A673 (cell line): ENCODE measurements at regions not wholly inside any gene's neighbourhood (a gene's known extent, or its start where the extent isn't known, plus 50 kb on each side); places are given as distances from the start of the nearest gene placed in this dataset.

Source experiments
- BruUV-seq: library from RNA; stranded (reverse); fragments of 400-500 nt; replicated peaks from 2 replicates; lab custom pipeline; 2021; lab: Mats Ljungman, UMichigan
- CTCF ChIA-PET: fragments of 300-600 bp; sonication (Branson Sonifier 250); formaldehyde crosslinking; loops from one replicate; lab custom pipeline; 2022; ENCODE audit warnings: antibody characterized with exemption; lab: Charles Lee
- POLR2A ChIA-PET: fragments of 300-600 bp; sonication (Branson Sonifier 250); formaldehyde crosslinking; loops from one replicate; lab custom pipeline; 2022; ENCODE audit warnings: antibody characterized with exemption; ENCODE audit not compliant: low non-redundant PET; lab: Charles Lee
- DNase-seq: peaks from one replicate; pipeline ENCODE4 v3.0.0-alpha.2; 2015; ENCODE audit warnings: low spot score
- H3K27ac ChIP-seq: fragments of 200-600 bp; sonication (generic); 2 replicates; pipeline ENCODE4 v1.5.1; 2016; ENCODE audit warnings: mixed run types, low read depth, mild to moderate bottlenecking, mixed read lengths, antibody characterized with exemption, low read length; ENCODE audit not compliant: poor library complexity, severe bottlenecking
- H3K27me3 ChIP-seq: fragments of 200-600 bp; sonication (generic); replicated peaks from 2 replicates; pipeline ENCODE4 v1.6.1; 2017; ENCODE audit warnings: mixed run types, low read depth, mild to moderate bottlenecking, mixed read lengths, antibody characterized with exemption, low read length; ENCODE audit not compliant: insufficient read depth, poor library complexity
- H3K36me3 ChIP-seq: fragments of 200-600 bp; sonication (generic); 2 replicates; pipeline ENCODE4 v1.6.1; 2016; ENCODE audit warnings: mixed run types, mild to moderate bottlenecking, mixed read lengths, antibody characterized with exemption, low read length; ENCODE audit not compliant: insufficient read depth, poor library complexity, severe bottlenecking
- H3K4me1 ChIP-seq: fragments of 200-600 bp; sonication (generic); 2 replicates; pipeline ENCODE4 v1.6.1; 2017; ENCODE audit warnings: mixed run types, mild to moderate bottlenecking, mixed read lengths, antibody characterized with exemption, low read length; ENCODE audit not compliant: insufficient read depth, poor library complexity, severe bottlenecking
- H3K4me3 ChIP-seq: fragments of 200-600 bp; sonication (generic); 2 replicates; pipeline ENCODE4 v1.5.1; 2016; ENCODE audit warnings: low read depth, mixed run types, mild to moderate bottlenecking, mixed read lengths, low read length; ENCODE audit not compliant: poor library complexity, severe bottlenecking
- H3K9me3 ChIP-seq: fragments of 200-600 bp; sonication (generic); 2 replicates; pipeline ENCODE4 v1.6.1; 2016; ENCODE audit warnings: mixed run types, low read depth, mild to moderate bottlenecking, mixed read lengths, antibody characterized with exemption, low read length; ENCODE audit not compliant: poor library complexity, severe bottlenecking
- CTCF ChIP-seq: fragments of 300-800, 200-600 bp; sonication (generic); conservative IDR thresholded peaks from 2 replicates; pipeline ENCODE4 v1.5.1; 2017; ENCODE audit warnings: low read depth, mild to moderate bottlenecking, antibody characterized with exemption, low read length, moderate library complexity, mixed read lengths
- EZH2 ChIP-seq: fragments of 200-600 bp; sonication (generic); IDR thresholded peaks from 2 replicates; pipeline ENCODE4 v1.6.1; 2017; ENCODE audit warnings: borderline replicate concordance, low read depth, mild to moderate bottlenecking, mixed read lengths, antibody characterized with exemption, low read length; ENCODE audit not compliant: poor library complexity, severe bottlenecking
- intact Hi-C: fragments of 100-400 bp; cut with micrococcal nuclease; formaldehyde crosslinking; loops from one replicate; pipeline ENCODE4 v1.10.0; 2022; ENCODE audit not compliant: unreplicated experiment

GRCh38 chr14:94903883-94904282, 134.0 kb upstream of the GSC start:
- no peaks in the 10 kb centered on the region for H3K4me1 ChIP-seq
- no peak overlapping the region for H3K27ac ChIP-seq
- ChIA-PET CTCF (no interaction called here), POLR2A (no interaction called here)
- no peak overlapping the region for H3K4me3 ChIP-seq
- no TSS peak for BruUV-seq
- TF ChIP-seq EZH2, result no peak
- no peak for TF ChIP-seq CTCF
- intact Hi-C loops, result no loop called here
- no peaks in the 10 kb centered on the region for H3K9me3 ChIP-seq
- H3K36me3 ChIP-seq, result no peaks in the 10 kb centered on the region
- DNase-seq, result no peak
- no peaks in the 10 kb centered on the region for H3K27me3 ChIP-seq

DNA sequence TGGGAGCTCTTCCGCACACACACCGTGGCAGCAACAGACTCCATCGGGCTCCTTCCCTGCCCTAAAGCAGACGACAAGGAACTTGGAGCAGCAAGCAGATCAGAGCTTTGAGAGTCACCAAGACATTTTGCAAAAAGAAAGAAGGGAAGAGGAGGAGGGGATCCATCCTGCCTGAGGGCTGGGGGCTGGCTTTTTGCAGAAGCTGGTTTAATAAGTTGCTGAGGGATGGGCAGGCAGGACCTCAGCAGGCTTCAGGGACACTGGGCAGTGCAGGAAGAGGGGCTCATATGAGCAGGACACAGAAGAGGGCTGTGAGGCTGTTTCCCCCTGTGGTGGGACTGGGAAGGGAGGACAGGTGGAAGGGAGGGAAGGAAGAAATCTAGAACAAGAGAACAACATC, 133.4 kb upstream of the GSC start:
- H3K27ac ChIP-seq, result no peak overlapping the region
- BruUV-seq, result no TSS peak
- no peak for TF ChIP-seq CTCF
- no peak for TF ChIP-seq EZH2
- H3K9me3 ChIP-seq, result no peaks in the 10 kb centered on the region
- CTCF ChIA-PET, result no interaction called here
- no peak overlapping the region for H3K4me3 ChIP-seq
- no peaks in the 10 kb centered on the region for H3K4me1 ChIP-seq
- POLR2A ChIA-PET, result no interaction called here
- intact Hi-C loops, result no loop called here
- no peaks in the 10 kb centered on the region for H3K27me3 ChIP-seq
- no peaks in the 10 kb centered on the region for H3K36me3 ChIP-seq
- DNase-seq, result no peak

- H3K27ac ChIP-seq, result no peak overlapping the region
- intact Hi-C loops, result no loop called here
- H3K36me3 ChIP-seq, result no peaks in the 10 kb centered on the region
- no peak overlapping the region for H3K4me3 ChIP-seq
- no TSS peak for BruUV-seq
- DNase-seq, result no peak
- H3K27me3 ChIP-seq, result no peaks in the 10 kb centered on the region
- H3K4me1 ChIP-seq, result no peaks in the 10 kb centered on the region
- TF ChIP-seq EZH2 (no peak), CTCF (no peak)
- no peaks in the 10 kb centered on the region for H3K9me3 ChIP-seq
- ChIA-PET POLR2A (no interaction called here), CTCF (no interaction called here)
These were observed 127.6 kb upstream of the GSC start for GRCh38 chr14:94897561-94897960.
